Lung (tissue), 11 donors: ENCODE measurements at regions not wholly inside any gene's neighbourhood (a gene's known extent, or its start where the extent isn't known, plus 50 kb on each side); places are given as distances from the start of the nearest gene placed in this dataset.

Experiments
- ATAC-seq: fragments of 200-7000 bp; cut with Tn5 transposase; one replicate; pipeline ENCODE4 v1.9.1; 2020; ENCODE audit warnings: moderate number of reproducible peaks; ENCODE audit not compliant: insufficient read depth, low FRiP score
- DNase-seq, 3 donors: peaks; one replicate each; pipeline ENCODE4 v3.0.0-alpha.2; 2013 to 2017
- H3K27ac ChIP-seq, 2 donors: one replicate each; pipeline ENCODE4 v1.5.1; 2013; ENCODE audit warnings: mild to moderate bottlenecking in 2 of 2, moderate library complexity in 2 of 2, control low read depth in 1 of 2, inconsistent platforms in 1 of 2, low read depth in 1 of 2, low read length in 1 of 2
- H3K27me3 ChIP-seq, 3 donors: one replicate each; pipeline ENCODE4 v1.5.1; 2013; ENCODE audit warnings: low read length in 2 of 3; ENCODE audit not compliant: control insufficient read depth in 3 of 3, insufficient read depth in 3 of 3
- H3K36me3 ChIP-seq, 4 donors: one replicate each; pipeline ENCODE4 v1.5.1; 2013; ENCODE audit warnings: low read length in 4 of 4, mild to moderate bottlenecking in 1 of 4, moderate library complexity in 1 of 4; ENCODE audit not compliant: control insufficient read depth in 4 of 4, insufficient read depth in 4 of 4
- H3K4me1 ChIP-seq, 5 donors: one replicate each; pipeline ENCODE4 v1.5.1; 2013; ENCODE audit warnings: low read length in 5 of 5, mild to moderate bottlenecking in 2 of 5, moderate library complexity in 1 of 5; ENCODE audit not compliant: control insufficient read depth in 5 of 5, insufficient read depth in 5 of 5
- H3K4me3 ChIP-seq: one replicate; pipeline ENCODE4 v1.5.1; 2013; ENCODE audit warnings: mild to moderate bottlenecking, control low read depth, moderate library complexity
- H3K9ac ChIP-seq, 2 donors: one replicate each; pipeline ENCODE4 v1.5.1; 2013; ENCODE audit warnings: low read length in 2 of 2, control low read depth in 1 of 2; ENCODE audit not compliant: insufficient read depth in 1 of 2
- H3K9me3 ChIP-seq, 4 donors: one replicate each; pipeline ENCODE4 v1.5.1; 2013; ENCODE audit warnings: low read length in 3 of 4, mild to moderate bottlenecking in 1 of 4, moderate library complexity in 1 of 4; ENCODE audit not compliant: control insufficient read depth in 4 of 4, insufficient read depth in 3 of 4
- CTCF ChIP-seq: IDR thresholded peaks from 2 replicates; pipeline ENCODE4 v1.5.1; 2012; ENCODE audit warnings: mild to moderate bottlenecking; ENCODE audit errors: control extremely low read depth, extremely low read depth
- WGBS, 2 donors: extraction: QIAGEN DNeasy Blood & Tissue Kit; methylation state at CpG; one replicate each; pipeline ENCODE4 v1.1.7; 2013; 5-methylcytosine and 5-hydroxymethylcytosine counted together
- donor health status: control.
- donor health status: control.
- donor health status: Bipolar disorder and iron deficiency.
- donor health status: healthy.
- donor health status: DM: yes; HTN: yes; CAD: no.

- DNase-seq (no peak), ATAC-seq (no peak)
- H3K9ac ChIP-seq = no peak overlapping the region
- H3K27me3 ChIP-seq = no peaks in the 10 kb centered on the region
- WGBS, 2 donors = 71 to 76% methylated on average over 6 of the region's 6 CpGs
- no peaks in the 10 kb centered on the region for H3K9me3 ChIP-seq
- no peak for TF ChIP-seq CTCF
- H3K36me3 ChIP-seq = no peaks in the 10 kb centered on the region
- H3K27ac ChIP-seq = no peak overlapping the region
- no peaks in the 10 kb centered on the region for H3K4me1 ChIP-seq
- no peak overlapping the region for H3K4me3 ChIP-seq
Observed at GRCh38 chr2:59282374-59283057, 1041.4 kb upstream of the FANCL start.

GRCh38 chr2:59277671-59278070 lies 1036.5 kb upstream of the FANCL start:
- Histone ChIP-seq H3K27ac (no peak overlapping the region), H3K27me3 (no peaks in the 10 kb centered on the region), H3K9ac (no peak overlapping the region), H3K36me3 (no peaks in the 10 kb centered on the region), H3K9me3 (no peaks in the 10 kb centered on the region), H3K4me1 (no peaks in the 10 kb centered on the region), H3K4me3 (no peak overlapping the region)
- DNase-seq (peak; percentile 23 to 80 (median 72)), ATAC-seq (no peak)
- TF ChIP-seq CTCF = no peak
- 30 to 38% methylated on average over 5 of the region's 5 CpGs for WGBS, 2 donors

- TF ChIP-seq CTCF = no peak
- H3K4me1 ChIP-seq = no peaks in the 10 kb centered on the region
- ATAC-seq = no peak
- H3K4me3 ChIP-seq = no peak overlapping the region
- H3K27ac ChIP-seq = no peak overlapping the region
- no peak for DNase-seq
- 64 to 69% methylated on average over 3 of the region's 3 CpGs for WGBS, 2 donors
- H3K9ac ChIP-seq = no peak overlapping the region
- H3K27me3 ChIP-seq = no peaks in the 10 kb centered on the region
- no peaks in the 10 kb centered on the region for H3K9me3 ChIP-seq
- no peaks in the 10 kb centered on the region for H3K36me3 ChIP-seq
Observed at GRCh38 chr2:59276917-59277316, 1035.8 kb upstream of the FANCL start.

DNA sequence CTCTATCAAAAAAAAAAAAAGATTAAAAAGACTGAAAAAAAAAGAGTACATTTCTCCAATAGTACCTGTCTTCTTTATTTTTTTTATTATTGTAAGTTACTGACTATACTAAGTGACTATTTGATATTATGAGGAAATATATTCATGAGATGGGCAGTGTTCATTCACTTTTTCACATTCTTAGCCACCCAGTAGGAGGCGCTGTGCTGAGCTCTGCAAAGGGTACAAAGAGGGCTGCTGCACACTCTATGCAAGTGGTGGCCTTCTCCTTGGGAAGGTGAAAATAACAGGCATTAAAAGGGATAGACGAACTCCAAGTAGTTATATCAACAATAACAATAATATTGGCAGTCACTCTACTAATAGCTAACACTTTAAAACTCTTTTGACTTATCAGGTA lies 1034.9 kb upstream of the FANCL start:
- no peak for TF ChIP-seq CTCF
- Histone ChIP-seq H3K9ac (no peak overlapping the region), H3K36me3 (no peaks in the 10 kb centered on the region), H3K27ac (no peak overlapping the region), H3K4me1 (no peaks in the 10 kb centered on the region), H3K27me3 (no peaks in the 10 kb centered on the region), H3K9me3 (no peaks in the 10 kb centered on the region), H3K4me3 (no peak overlapping the region)
- no peak for ATAC-seq
- no peak for DNase-seq
- 58 to 77% methylated on average over 2 of the region's 2 CpGs for WGBS, 2 donors
